ENCODE measurements at regions not wholly inside any gene's neighbourhood (a gene's known extent, or its start where the extent isn't known, plus 50 kb on each side); places are given as distances from the start of the nearest gene placed in this dataset.

DNA sequence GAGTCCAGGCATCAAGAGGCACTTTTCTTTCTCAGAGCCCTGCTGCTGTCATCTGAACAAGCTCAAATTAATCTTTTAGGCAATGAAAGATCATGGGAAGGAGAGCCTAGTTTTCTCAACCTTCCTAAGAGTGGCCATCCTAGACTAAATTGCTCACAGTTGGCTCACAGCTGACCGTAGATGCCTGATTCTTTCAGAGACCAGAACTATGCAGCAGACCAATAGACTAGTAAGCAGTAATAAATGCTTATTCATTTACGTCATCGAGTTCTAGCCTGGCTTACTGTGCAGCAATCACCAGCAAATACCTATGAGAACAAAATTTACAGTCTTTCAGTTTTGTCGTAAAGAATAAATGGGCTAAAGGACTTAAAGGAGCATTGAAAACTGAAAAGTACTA is 602.9 kb upstream of the GHITM start:
- no peak overlapping the region for H3K9ac ChIP-seq (ENCODE audit: low read length)
- H3F3A ChIP-seq (ENCODE audit: insufficient read depth): no peaks in the 10 kb centered on the region
- no peaks in the 10 kb centered on the region for H3K27me3 ChIP-seq (ENCODE audit: low read length)
- H2AFZ ChIP-seq (ENCODE audit: low read depth, low read length, severe bottlenecking): no peak overlapping the region
- H3K27ac ChIP-seq (ENCODE audit: low read depth, low read length): no peak overlapping the region
- TF ChIP-seq, protein P1, sequence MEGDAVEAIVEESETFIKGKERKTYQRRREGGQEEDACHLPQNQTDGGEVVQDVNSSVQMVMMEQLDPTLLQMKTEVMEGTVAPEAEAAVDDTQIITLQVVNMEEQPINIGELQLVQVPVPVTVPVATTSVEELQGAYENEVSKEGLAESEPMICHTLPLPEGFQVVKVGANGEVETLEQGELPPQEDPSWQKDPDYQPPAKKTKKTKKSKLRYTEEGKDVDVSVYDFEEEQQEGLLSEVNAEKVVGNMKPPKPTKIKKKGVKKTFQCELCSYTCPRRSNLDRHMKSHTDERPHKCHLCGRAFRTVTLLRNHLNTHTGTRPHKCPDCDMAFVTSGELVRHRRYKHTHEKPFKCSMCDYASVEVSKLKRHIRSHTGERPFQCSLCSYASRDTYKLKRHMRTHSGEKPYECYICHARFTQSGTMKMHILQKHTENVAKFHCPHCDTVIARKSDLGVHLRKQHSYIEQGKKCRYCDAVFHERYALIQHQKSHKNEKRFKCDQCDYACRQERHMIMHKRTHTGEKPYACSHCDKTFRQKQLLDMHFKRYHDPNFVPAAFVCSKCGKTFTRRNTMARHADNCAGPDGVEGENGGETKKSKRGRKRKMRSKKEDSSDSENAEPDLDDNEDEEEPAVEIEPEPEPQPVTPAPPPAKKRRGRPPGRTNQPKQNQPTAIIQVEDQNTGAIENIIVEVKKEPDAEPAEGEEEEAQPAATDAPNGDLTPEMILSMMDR (IDR thresholded peaks at IDR 0.05; ENCODE audit: insufficient read depth, low read length, poor library complexity, severe bottlenecking): no peak
- no peak for TF ChIP-seq EZH2phosphoT487 (conservative IDR thresholded peaks at IDR 0.05; ENCODE audit: low read length)
- no peak overlapping the region for H3K4me2 ChIP-seq (ENCODE audit: low read depth, low read length, poor library complexity, severe bottlenecking)
- no peaks in the 10 kb centered on the region for H3K79me2 ChIP-seq (ENCODE audit: insufficient read depth, low read length)
- no peaks in the 10 kb centered on the region for H4K20me1 ChIP-seq (ENCODE audit: low read depth, low read length)
- no peak overlapping the region for H3K4me3 ChIP-seq (ENCODE audit: insufficient read depth, low read length, poor library complexity, severe bottlenecking)
- H3K9me2 ChIP-seq (replicated peaks; ENCODE audit: insufficient read depth, low read length): no peaks in the 10 kb centered on the region
- no peaks in the 10 kb centered on the region for H3K36me3 ChIP-seq (ENCODE audit: low read length)
- no peaks in the 10 kb centered on the region for H3K9me3 ChIP-seq (ENCODE audit: insufficient read depth, low read length)

DNA sequence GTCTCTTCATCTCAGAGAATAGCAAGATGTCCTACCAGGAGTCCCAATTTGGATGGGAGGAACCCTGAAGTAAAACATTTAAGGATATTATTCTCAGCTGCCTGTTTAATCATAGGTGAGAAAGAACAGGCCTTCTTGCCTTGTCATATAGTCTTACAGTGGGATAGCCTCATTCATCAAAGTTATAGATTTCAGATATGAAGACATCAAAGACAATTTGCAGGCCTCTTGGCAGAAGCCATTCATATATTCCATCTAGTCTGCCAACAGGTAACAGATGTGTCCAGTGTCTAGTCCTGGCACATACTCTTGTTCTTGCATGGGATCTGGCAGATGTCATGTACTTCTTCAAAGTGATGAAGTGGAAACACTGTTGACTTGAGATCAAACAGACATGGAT is 601.3 kb upstream of the GHITM start:
- H3K9ac ChIP-seq (ENCODE audit: low read length): no peak overlapping the region
- no peaks in the 10 kb centered on the region for H3K27me3 ChIP-seq (ENCODE audit: low read length)
- TF ChIP-seq, protein P1 (IDR thresholded peaks at IDR 0.05; ENCODE audit: insufficient read depth, low read length, poor library complexity, severe bottlenecking): no peak
- TF ChIP-seq EZH2phosphoT487 (conservative IDR thresholded peaks at IDR 0.05; ENCODE audit: low read length): no peak
- no peaks in the 10 kb centered on the region for H3K36me3 ChIP-seq (ENCODE audit: low read length)
- no peaks in the 10 kb centered on the region for H3K79me2 ChIP-seq (ENCODE audit: insufficient read depth, low read length)
- no peak overlapping the region for H3K27ac ChIP-seq (ENCODE audit: low read depth, low read length)
- no peak overlapping the region for H3K4me2 ChIP-seq (ENCODE audit: low read depth, low read length, poor library complexity, severe bottlenecking)
- no peaks in the 10 kb centered on the region for H3K9me3 ChIP-seq (ENCODE audit: insufficient read depth, low read length)
- H3F3A ChIP-seq (ENCODE audit: insufficient read depth): no peaks in the 10 kb centered on the region
- H2AFZ ChIP-seq (ENCODE audit: low read depth, low read length, severe bottlenecking): no peak overlapping the region
- H3K9me2 ChIP-seq (replicated peaks; ENCODE audit: insufficient read depth, low read length): no peaks in the 10 kb centered on the region
- H3K4me3 ChIP-seq (ENCODE audit: insufficient read depth, low read length, poor library complexity, severe bottlenecking): no peak overlapping the region
- H4K20me1 ChIP-seq (ENCODE audit: low read depth, low read length): no peaks in the 10 kb centered on the region

- Histone ChIP-seq H3K9me2 (replicated peaks; ENCODE audit: insufficient read depth, low read length) (no peaks in the 10 kb centered on the region), H3K27me3 (ENCODE audit: low read length) (no peaks in the 10 kb centered on the region), H3K9ac (ENCODE audit: low read length) (no peak overlapping the region), H4K20me1 (ENCODE audit: low read depth, low read length) (no peaks in the 10 kb centered on the region), H3K27ac (ENCODE audit: low read depth, low read length) (no peak overlapping the region), H3K9me3 (ENCODE audit: insufficient read depth, low read length) (no peaks in the 10 kb centered on the region), H2AFZ (ENCODE audit: low read depth, low read length, severe bottlenecking) (no peak overlapping the region), H3K36me3 (ENCODE audit: low read length) (no peaks in the 10 kb centered on the region), H3K79me2 (ENCODE audit: insufficient read depth, low read length) (no peaks in the 10 kb centered on the region), H3F3A (ENCODE audit: insufficient read depth) (no peaks in the 10 kb centered on the region), H3K4me3 (ENCODE audit: insufficient read depth, low read length, poor library complexity, severe bottlenecking) (no peak overlapping the region), H3K4me2 (ENCODE audit: low read depth, low read length, poor library complexity, severe bottlenecking) (no peak overlapping the region)
- no peak for TF ChIP-seq EZH2phosphoT487 (conservative IDR thresholded peaks at IDR 0.05; ENCODE audit: low read length)
- TF ChIP-seq, protein P1 (IDR thresholded peaks at IDR 0.05; ENCODE audit: insufficient read depth, low read length, poor library complexity, severe bottlenecking): no peak
These were observed 599.6 kb upstream of the GHITM start for GRCh38 chr10:83539528-83540308.

Measured in SU-DHL-6 (cell line).